SHP77 (cell line): ENCODE measurements at regions not wholly inside any gene's neighbourhood (a gene's known extent, or its start where the extent isn't known, plus 50 kb on each side); places are given as distances from the start of the nearest gene placed in this dataset.

Experiments used
- DNase-seq, 2 experiments: peaks; one replicate each; lab custom pipeline; 2025; lab: John Stamatoyannopoulos, UW

GRCh38 chr2:120881981-120882788 is 146.5 kb downstream of the GLI2 start:
- DNase-seq, result no peak

GRCh38 chr2:120883607-120884440 is 148.2 kb downstream of the GLI2 start:
- no peak for DNase-seq

GRCh38 chr2:120884472-120885290 is 149.0 kb downstream of the GLI2 start:
- no peak for DNase-seq

GRCh38 chr2:120885321-120885720 is 149.7 kb downstream of the GLI2 start:
- DNase-seq, result no peak

- no peak for DNase-seq
These were observed 150.1 kb downstream of the GLI2 start for GRCh38 chr2:120885749-120886148.

- no peak for DNase-seq
These were observed 151.1 kb downstream of the GLI2 start for GRCh38 chr2:120886534-120887319.

GRCh38 chr2:120887320-120887697 is 151.6 kb downstream of the GLI2 start:
- DNase-seq, result no peak

- DNase-seq, result peak; percentile 4 to 12
These were observed 152.1 kb downstream of the GLI2 start for GRCh38 chr2:120887741-120888231.

GRCh38 chr2:120888851-120889250 is 153.2 kb downstream of the GLI2 start:
- no peak for DNase-seq

- no peak for DNase-seq
These were observed 154.3 kb downstream of the GLI2 start for GRCh38 chr2:120889936-120890335.

GRCh38 chr2:120890566-120891360 is 155.1 kb downstream of the GLI2 start:
- DNase-seq, result no peak

- DNase-seq, result no peak
These were observed 156.8 kb downstream of the GLI2 start for GRCh38 chr2:120892271-120892966.

GRCh38 chr2:120892967-120893667 is 157.4 kb downstream of the GLI2 start:
- no peak for DNase-seq

- DNase-seq, result no peak
These were observed 158.3 kb downstream of the GLI2 start for GRCh38 chr2:120893811-120894584.

GRCh38 chr2:120894966-120895365 is 159.3 kb downstream of the GLI2 start:
- no peak for DNase-seq

- DNase-seq, result no peak
These were observed 160.5 kb downstream of the GLI2 start for GRCh38 chr2:120896126-120896525.

- no peak for DNase-seq
These were observed 161.2 kb downstream of the GLI2 start for GRCh38 chr2:120896901-120897300.

GRCh38 chr2:120897399-120897798 is 161.7 kb downstream of the GLI2 start:
- no peak for DNase-seq
